NT2/D1 (cell line): ENCODE measurements at regions not wholly inside any gene's neighbourhood (a gene's known extent, or its start where the extent isn't known, plus 50 kb on each side); places are given as distances from the start of the nearest gene placed in this dataset.
A peak's percentile ranks its signal among the peaks of the same experiment; 100 is the strongest.

Source experiments
- DNase-seq: peaks from one replicate; pipeline ENCODE4 v3.0.0-alpha.2; 2011; ENCODE audit warnings: low read depth, low spot score
- H3K27me3 ChIP-seq: 2 replicates; pipeline ENCODE4 v1.6.0; 2011; ENCODE audit warnings: mild to moderate bottlenecking; ENCODE audit not compliant: insufficient read length, insufficient read depth
- H3K36me3 ChIP-seq: 2 replicates; pipeline ENCODE4 v1.6.1; 2011; ENCODE audit warnings: mild to moderate bottlenecking, low read length, mixed read lengths; ENCODE audit not compliant: insufficient read depth, insufficient read length
- H3K4me1 ChIP-seq: 2 replicates; pipeline ENCODE4 v1.5.1; 2011; ENCODE audit not compliant: insufficient read depth, insufficient read length
- H3K4me3 ChIP-seq: 2 replicates; pipeline ENCODE4 v1.5.1; 2011; ENCODE audit warnings: low read depth; ENCODE audit not compliant: insufficient read length
- H3K9ac ChIP-seq: 2 replicates; pipeline ENCODE4 v1.6.0; 2011; ENCODE audit warnings: low read depth; ENCODE audit not compliant: insufficient read length
- H3K9me3 ChIP-seq: 2 replicates; pipeline ENCODE4 v1.5.1; 2011; ENCODE audit warnings: mild to moderate bottlenecking, low read length; ENCODE audit not compliant: insufficient read depth
- SUZ12 ChIP-seq: IDR thresholded peaks from 2 replicates; pipeline ENCODE4 v1.6.1; 2011; ENCODE audit not compliant: insufficient read length, insufficient read depth; ENCODE audit errors: extremely low read depth
- YY1 ChIP-seq: IDR thresholded peaks from 2 replicates; pipeline ENCODE4 v1.6.1; 2011; ENCODE audit not compliant: insufficient read length, insufficient read depth
- ZNF274 ChIP-seq: IDR thresholded peaks from 2 replicates; pipeline ENCODE4 v1.6.1; 2011; ENCODE audit warnings: mild to moderate bottlenecking, low read depth, low read length

DNA sequence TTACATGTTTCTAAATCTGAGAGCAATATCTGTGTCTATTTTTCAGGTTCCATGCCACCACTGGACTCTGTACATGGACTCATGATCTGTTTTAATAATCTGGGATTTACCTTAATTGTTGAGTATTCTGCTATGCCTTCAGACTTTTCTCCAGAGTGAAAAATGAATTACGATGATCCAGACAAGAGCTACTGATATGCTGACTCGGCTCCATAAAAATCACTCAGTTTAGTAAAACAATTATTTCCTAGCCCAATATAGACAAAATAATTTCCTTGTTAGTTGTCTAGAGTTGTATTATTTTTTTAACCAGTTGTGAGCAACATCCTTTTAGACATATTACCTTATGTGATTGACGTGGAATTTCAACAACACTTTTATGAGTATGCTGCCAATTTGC lies 736.8 kb downstream of the RFPL4B start:
- Histone ChIP-seq H3K4me3 (no peak overlapping the region), H3K9me3 (no peaks in the 10 kb centered on the region), H3K27me3 (no peaks in the 10 kb centered on the region), H3K36me3 (no peaks in the 10 kb centered on the region), H3K9ac (no peak overlapping the region), H3K4me1 (no peaks in the 10 kb centered on the region)
- DNase-seq = no peak
- no peak for TF ChIP-seq YY1
- no peak for TF ChIP-seq SUZ12
- TF ChIP-seq ZNF274 = no peak

DNA sequence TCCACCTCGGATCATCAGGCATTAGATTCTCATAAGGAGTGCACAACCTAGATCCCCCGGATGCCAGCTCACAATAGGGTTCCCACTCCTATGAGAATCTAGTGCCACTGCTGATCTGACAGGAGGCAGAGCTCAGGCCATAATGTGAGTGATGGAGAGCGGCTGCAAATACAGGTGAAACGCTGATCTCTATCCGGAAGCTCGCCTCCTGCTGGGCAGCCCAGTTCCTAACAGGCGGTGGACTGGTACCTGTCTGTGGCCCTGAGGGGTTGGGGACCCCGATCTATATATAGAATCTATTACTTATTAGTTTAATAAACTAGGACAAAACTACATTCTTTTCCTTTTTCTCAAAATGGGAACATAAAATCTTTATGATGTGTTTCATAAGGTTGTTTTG lies 741.9 kb downstream of the RFPL4B start:
- Histone ChIP-seq H3K4me1 (no peaks in the 10 kb centered on the region), H3K9ac (no peak overlapping the region), H3K27me3 (no peaks in the 10 kb centered on the region), H3K4me3 (no peak overlapping the region), H3K36me3 (no peaks in the 10 kb centered on the region), H3K9me3 (no peaks in the 10 kb centered on the region)
- TF ChIP-seq ZNF274 (no peak), SUZ12 (no peak), YY1 (no peak)
- DNase-seq = peak; percentile 8

DNA sequence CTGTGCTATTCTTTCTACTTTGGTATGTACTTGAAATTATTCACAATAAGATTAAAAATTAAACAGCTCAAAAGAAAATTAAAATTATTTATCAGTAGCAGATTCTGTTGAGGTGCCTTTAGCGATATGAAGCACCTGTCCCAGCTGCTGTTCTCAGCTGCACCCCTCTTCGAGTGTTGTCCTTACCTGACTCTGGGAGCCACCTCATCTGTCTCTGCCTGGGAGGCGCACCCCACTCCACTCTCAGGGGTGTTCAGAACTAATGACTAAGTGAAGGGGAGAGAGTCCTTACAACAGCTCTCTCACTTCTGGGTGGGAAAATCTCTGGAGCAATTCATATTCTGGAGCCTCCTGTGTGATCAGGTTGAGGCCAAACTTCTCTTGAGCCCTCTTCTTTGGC lies 745.7 kb downstream of the RFPL4B start:
- no peaks in the 10 kb centered on the region for H3K27me3 ChIP-seq
- no peaks in the 10 kb centered on the region for H3K9me3 ChIP-seq
- TF ChIP-seq YY1 = no peak
- no peak for TF ChIP-seq SUZ12
- TF ChIP-seq ZNF274 = no peak
- no peaks in the 10 kb centered on the region for H3K36me3 ChIP-seq
- H3K4me1 ChIP-seq = no peaks in the 10 kb centered on the region
- no peak for DNase-seq
- no peak overlapping the region for H3K9ac ChIP-seq
- no peak overlapping the region for H3K4me3 ChIP-seq

DNA sequence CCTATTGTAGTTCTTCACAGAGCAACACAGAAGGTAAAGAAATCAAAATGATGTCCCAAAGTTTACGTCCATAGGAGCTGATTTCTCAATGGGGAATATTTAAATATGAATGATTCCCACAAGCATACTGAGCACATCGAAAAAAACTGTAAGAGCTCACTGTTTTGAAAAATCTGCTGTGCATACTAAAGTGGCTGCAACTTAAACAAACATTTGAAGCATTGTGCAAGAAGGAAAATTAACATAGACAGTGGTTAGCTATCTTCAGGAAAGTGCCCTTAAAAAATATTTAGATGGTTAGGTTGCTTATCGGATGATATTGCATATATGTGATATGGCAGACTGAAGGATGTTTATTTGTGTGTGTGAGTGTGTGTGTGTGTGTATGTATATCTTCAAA lies 747.6 kb downstream of the RFPL4B start:
- no peak overlapping the region for H3K9ac ChIP-seq
- no peaks in the 10 kb centered on the region for H3K9me3 ChIP-seq
- TF ChIP-seq ZNF274 = no peak
- no peak for TF ChIP-seq SUZ12
- TF ChIP-seq YY1 = no peak
- H3K36me3 ChIP-seq = no peaks in the 10 kb centered on the region
- H3K27me3 ChIP-seq = no peaks in the 10 kb centered on the region
- no peak overlapping the region for H3K4me3 ChIP-seq
- DNase-seq = no peak
- H3K4me1 ChIP-seq = no peaks in the 10 kb centered on the region

DNA sequence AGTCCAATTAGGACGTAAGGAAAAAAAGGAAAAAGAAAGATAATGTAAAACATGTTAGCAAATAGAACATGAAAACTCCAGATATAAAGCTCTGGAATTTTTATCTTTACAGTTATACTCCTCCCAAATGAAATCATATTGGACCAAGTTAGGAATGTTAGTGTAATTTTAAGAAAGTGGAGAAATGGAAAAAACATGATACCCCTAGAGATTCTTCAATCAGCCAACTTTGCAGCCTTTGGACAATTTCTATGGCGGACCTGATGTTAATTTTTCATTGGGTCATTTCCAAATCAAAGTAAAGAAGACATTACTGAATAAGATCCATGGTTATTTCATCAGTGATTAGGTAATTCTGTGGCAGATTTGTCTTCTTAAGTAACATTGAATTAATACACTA lies 748.7 kb downstream of the RFPL4B start:
- Histone ChIP-seq H3K36me3 (no peaks in the 10 kb centered on the region), H3K9ac (no peak overlapping the region), H3K9me3 (no peaks in the 10 kb centered on the region), H3K27me3 (no peaks in the 10 kb centered on the region), H3K4me3 (no peak overlapping the region), H3K4me1 (no peaks in the 10 kb centered on the region)
- TF ChIP-seq YY1 = no peak
- TF ChIP-seq ZNF274 = no peak
- TF ChIP-seq SUZ12 = no peak
- DNase-seq = no peak

DNA sequence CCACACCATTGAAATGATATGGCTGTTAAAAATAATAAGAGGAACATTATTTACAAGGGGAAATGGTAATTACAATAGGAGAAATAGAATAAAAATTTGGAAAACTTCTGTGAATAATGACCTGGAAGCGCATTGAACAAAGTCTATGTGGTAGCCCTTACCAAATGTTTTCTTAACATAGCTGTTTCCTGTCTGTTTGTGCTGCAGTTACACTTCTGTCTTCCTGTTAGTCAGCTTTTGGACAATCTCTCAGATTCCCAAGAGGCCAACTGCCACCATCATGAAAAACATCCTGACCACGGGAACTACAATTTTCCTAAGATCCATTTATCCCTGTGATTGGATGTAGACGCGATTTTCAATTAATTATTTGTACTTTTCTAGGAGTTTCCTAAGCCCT lies 754.4 kb upstream of the MARCKS start:
- no peaks in the 10 kb centered on the region for H3K4me1 ChIP-seq
- H3K9ac ChIP-seq = no peak overlapping the region
- TF ChIP-seq ZNF274 (no peak), YY1 (no peak), SUZ12 (no peak)
- H3K27me3 ChIP-seq = no peaks in the 10 kb centered on the region
- no peak overlapping the region for H3K4me3 ChIP-seq
- DNase-seq = no peak
- H3K36me3 ChIP-seq = no peaks in the 10 kb centered on the region
- no peaks in the 10 kb centered on the region for H3K9me3 ChIP-seq

DNA sequence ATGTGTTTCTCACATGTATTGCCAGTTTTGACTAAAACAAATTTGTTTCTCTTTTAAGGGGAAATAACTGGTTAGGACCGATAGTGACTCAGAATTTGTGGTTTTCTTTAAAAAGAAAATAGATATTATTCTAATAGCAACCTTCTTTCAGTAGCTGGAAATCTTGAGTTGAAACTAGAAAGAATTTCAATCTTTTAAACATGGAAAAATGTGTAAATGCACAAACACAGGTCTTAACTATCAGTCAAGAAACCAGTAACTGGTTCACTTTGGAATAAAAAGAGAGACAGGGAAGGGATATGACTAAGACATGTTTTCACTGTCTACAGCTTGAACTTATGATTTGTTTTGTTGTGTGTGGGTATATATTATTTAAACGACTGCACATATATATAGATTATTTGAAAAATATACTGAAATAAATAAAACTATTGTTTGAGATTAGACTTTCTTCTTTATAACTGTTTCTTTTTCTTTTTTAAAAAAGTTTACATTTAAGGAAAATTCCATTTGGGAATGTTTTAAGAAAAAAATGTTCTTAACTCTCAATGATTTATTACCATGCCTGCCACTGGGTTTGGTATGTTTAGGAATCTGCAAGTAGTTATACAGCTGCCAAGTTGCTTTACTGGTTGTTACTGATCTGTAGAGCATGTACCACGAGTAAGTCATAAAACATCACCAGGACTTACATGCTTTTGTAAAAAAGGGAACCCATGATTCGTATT lies 753.3 kb upstream of the MARCKS start:
- TF ChIP-seq ZNF274 (no peak), SUZ12 (no peak), YY1 (no peak)
- Histone ChIP-seq H3K9ac (no peak overlapping the region), H3K36me3 (no peaks in the 10 kb centered on the region), H3K27me3 (no peaks in the 10 kb centered on the region), H3K9me3 (no peaks in the 10 kb centered on the region), H3K4me1 (no peaks in the 10 kb centered on the region), H3K4me3 (no peak overlapping the region)
- DNase-seq = no peak

DNA sequence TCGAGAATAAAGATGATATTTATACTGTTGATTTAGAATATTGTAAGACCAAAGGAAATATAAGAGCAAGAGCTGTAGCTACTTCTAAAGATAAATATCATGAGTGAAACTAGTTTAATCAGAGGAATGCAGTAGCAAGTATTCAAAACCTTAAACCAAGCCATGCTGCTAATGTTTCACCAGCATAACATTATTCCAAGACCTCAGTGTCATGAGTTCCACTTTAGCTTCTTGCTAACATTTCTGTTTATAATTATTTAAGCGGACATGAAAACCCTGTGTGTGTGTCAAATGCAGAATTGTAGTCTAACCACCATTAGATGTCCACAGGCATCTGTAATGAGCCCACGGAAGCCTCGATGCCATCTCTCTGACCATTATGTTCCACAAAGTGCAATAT lies 752.6 kb upstream of the MARCKS start:
- Histone ChIP-seq H3K4me3 (no peak overlapping the region), H3K4me1 (no peaks in the 10 kb centered on the region), H3K9ac (no peak overlapping the region), H3K36me3 (no peaks in the 10 kb centered on the region), H3K9me3 (no peaks in the 10 kb centered on the region), H3K27me3 (no peaks in the 10 kb centered on the region)
- DNase-seq = no peak
- TF ChIP-seq ZNF274 (no peak), YY1 (no peak), SUZ12 (no peak)
